ENCODE measurements at regions not wholly inside any gene's neighbourhood (a gene's known extent, or its start where the extent isn't known, plus 50 kb on each side); places are given as distances from the start of the nearest gene placed in this dataset.

DNA sequence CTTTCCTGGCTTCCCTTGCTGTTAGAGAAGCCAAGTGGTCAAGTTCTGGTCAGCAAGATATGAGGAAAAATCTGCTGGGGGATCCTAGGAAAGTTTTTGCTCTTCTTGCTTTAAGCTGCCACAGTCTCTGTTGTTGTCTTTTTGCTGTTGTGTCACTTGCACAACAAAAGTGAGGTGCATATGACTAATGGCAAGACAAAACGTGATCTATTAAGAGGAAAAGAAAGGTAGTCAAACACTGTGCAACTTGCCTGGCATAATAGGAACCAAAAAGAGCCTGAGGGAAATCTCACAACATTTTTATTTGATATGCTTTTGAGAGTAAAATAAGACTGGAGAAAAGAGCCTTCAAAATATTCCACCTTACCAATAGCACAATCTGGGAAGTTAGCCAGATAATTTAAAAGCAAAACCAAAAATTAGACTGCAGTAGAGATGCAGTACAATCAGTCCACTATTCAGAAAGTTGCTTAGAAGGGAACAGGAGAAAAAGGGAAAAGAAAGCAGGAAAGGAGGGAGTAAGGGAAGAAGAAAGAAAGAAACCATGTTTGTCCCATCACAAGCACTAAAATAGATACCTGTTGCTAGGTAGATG lies 110.0 kb upstream of the SLC4A7 start (continued):
- TF ChIP-seq MIXL1 (CRISPR knock-in tag; IDR thresholded peaks at IDR 0.05) (no peak), BCL6 (CRISPR knock-in tag; IDR thresholded peaks at IDR 0.05) (no peak)
- TF ChIP-seq, protein P1, sequence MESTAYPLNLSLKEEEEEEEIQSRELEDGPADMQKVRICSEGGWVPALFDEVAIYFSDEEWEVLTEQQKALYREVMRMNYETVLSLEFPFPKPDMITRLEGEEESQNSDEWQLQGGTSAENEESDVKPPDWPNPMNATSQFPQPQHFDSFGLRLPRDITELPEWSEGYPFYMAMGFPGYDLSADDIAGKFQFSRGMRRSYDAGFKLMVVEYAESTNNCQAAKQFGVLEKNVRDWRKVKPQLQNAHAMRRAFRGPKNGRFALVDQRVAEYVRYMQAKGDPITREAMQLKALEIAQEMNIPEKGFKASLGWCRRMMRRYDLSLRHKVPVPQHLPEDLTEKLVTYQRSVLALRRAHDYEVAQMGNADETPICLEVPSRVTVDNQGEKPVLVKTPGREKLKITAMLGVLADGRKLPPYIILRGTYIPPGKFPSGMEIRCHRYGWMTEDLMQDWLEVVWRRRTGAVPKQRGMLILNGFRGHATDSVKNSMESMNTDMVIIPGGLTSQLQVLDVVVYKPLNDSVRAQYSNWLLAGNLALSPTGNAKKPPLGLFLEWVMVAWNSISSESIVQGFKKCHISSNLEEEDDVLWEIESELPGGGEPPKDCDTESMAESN (CRISPR knock-in tag; conservative IDR thresholded peaks at IDR 0.05) = no peak

DNA sequence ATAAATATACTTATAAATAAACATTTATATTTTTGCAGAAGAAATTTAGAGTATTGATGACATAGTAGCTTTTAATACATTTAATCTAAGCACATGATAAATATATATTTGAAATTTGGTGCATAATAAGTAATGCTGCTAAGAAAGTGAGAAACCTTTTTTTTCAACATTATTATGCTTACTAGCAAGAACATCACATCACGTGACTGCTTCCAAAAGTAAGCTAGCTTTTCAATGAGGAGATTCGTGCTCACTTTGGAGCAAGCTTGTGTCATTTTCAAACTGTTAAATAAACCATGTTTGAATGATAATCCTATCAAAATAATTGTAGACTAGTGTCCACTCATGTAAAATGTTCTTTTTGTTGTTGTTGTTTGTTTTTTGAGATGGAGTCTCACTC lies 109.0 kb upstream of the SLC4A7 start:
- H3K4me2 ChIP-seq (ENCODE audit: low read depth, low read length) = no peak overlapping the region

More for the DNA sequence above, 109.0 kb upstream of the SLC4A7 start:
- DNase-seq (ENCODE audit: low spot score) = no peak
- FAIRE-seq = no peak
- H2AFZ ChIP-seq (ENCODE audit: low read length) = no peak overlapping the region
- POLR2A ChIA-PET = no interaction called here
- no peak overlapping the region for H3K4me3 ChIP-seq (replicated peaks in 1 of 3; ENCODE audit: insufficient read depth in 1 of 3, low read depth in 2 of 3, low read length in 3 of 3)
- no peak for ATAC-seq
- H4K20me1 ChIP-seq (ENCODE audit: insufficient read depth, low read length) = no peaks in the 10 kb centered on the region
- no TSS peak for BruUV-seq (replicated peaks)
- TF ChIP-seq, protein P2, sequence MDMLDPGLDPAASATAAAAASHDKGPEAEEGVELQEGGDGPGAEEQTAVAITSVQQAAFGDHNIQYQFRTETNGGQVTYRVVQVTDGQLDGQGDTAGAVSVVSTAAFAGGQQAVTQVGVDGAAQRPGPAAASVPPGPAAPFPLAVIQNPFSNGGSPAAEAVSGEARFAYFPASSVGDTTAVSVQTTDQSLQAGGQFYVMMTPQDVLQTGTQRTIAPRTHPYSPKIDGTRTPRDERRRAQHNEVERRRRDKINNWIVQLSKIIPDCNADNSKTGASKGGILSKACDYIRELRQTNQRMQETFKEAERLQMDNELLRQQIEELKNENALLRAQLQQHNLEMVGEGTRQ (IDR thresholded peaks at IDR 0.05; ENCODE audit: low read depth, low read length) = peak; percentile 59; the same call in 1 of the 2 replicates
- TF ChIP-seq, protein P2 (CRISPR knock-in tag; IDR thresholded peaks at IDR 0.05; ENCODE audit: borderline replicate concordance) = no peak
- TF ChIP-seq, protein P3, sequence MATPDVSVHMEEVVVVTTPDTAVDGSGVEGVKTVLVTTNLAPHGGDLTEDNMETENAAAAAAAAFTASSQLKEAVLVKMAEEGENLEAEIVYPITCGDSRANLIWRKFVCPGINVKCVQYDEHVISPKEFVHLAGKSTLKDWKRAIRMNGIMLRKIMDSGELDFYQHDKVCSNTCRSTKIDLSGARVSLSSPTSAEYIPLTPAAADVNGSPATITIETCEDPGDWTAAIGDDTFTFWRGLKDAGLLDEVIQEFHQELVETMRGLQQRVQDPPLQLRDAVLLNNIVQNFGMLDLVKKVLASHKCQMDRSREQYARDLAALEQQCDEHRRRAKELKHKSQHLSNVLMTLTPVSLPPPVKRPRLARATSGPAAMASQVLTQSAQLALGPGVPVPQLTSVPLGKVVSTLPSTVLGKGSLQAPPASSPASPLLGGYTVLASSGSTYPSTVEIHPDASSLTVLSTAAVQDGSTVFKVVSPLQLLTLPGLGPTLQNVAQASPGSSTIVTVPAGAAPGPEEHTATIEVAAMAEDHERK (CRISPR knock-in tag; IDR thresholded peaks at IDR 0.05; ENCODE audit: low read depth) = no peak
- peak; percentile 52; the same call in 1 of the 2 replicates for TF ChIP-seq RAD51 (IDR thresholded peaks at IDR 0.05; ENCODE audit: borderline replicate concordance)
- 4% methylated on average over 2 of the region's 2 CpGs for WGBS (ENCODE audit: low lambda C conversion rate)
- H3K4me1 ChIP-seq (ENCODE audit: insufficient read depth, low read length) = peaks cover 21% of the 10 kb centered on the region
- no peaks in the 10 kb centered on the region for H3K27me3 ChIP-seq (ENCODE audit: control insufficient read depth in 1 of 2, insufficient read depth in 2 of 2, low read length in 2 of 2)
- H3K9ac ChIP-seq (ENCODE audit: insufficient read depth, low read depth, low read length) = no peak overlapping the region
- no peaks in the 10 kb centered on the region for H3K79me2 ChIP-seq (ENCODE audit: insufficient read depth, low read length)
- H3K36me3 ChIP-seq (replicated peaks in 1 of 2; ENCODE audit: control insufficient read depth in 1 of 2, insufficient read depth in 2 of 2, low read length in 2 of 2) = no peaks in the 10 kb centered on the region
- H3K27ac ChIP-seq (ENCODE audit: extremely low read length, insufficient read depth, low read length) = no peak overlapping the region
- no peaks in the 10 kb centered on the region for H3K9me3 ChIP-seq (ENCODE audit: low read length)
- intact Hi-C loops (cut with micrococcal nuclease; ENCODE audit: unreplicated experiment) (no loop called here), in situ Hi-C loops (cut with HindIII; ENCODE audit: extremely low pct_ligation_motif_present, low pct_unique_long_range_greater_than_20kb) (no loop called here)
- CTCF ChIA-PET (ENCODE audit: low intra/inter-chr PET ratio, low total read pairs) = no interaction called here
